ENCODE measurements at regions not wholly inside any gene's neighbourhood (a gene's known extent, or its start where the extent isn't known, plus 50 kb on each side); places are given as distances from the start of the nearest gene placed in this dataset.

DNA sequence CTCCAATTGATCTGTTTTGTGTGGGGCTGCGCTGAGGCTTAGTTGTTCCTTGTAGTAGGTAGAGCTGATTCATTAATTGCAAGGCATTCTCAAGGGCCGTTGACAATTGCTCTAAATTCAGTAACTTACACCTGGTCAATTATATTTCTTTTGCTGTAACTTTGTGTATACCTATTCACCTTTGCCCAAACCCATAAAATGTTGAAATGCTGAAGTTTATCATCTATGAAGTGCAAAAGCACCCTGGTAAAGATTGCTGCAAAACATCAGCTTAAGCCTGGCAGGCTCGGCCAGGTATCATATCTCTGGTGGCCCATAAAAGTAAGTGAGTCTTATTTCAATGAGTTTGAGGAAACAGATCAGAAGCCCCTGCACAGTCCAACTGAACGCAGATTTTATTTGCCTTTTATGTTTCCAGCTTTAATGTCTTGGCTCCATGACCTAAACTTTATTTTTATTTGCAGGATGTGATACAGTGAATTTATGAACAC is 203.6 kb upstream of the SLCO3A1 start:
- TF ChIP-seq EZH2 (IDR thresholded peaks at IDR 0.05) (no peak), POLR2A (IDR thresholded peaks at IDR 0.05; ENCODE audit: borderline replicate concordance, extremely low read depth, insufficient read depth, insufficient read length) (no peak), POLR2AphosphoS5 (IDR thresholded peaks at IDR 0.05; ENCODE audit: low read depth, low read length) (no peak), CEBPB (IDR thresholded peaks at IDR 0.05; ENCODE audit: low read depth) (no peak), SRF (IDR thresholded peaks at IDR 0.05; ENCODE audit: low read depth) (no peak), YY1 (IDR thresholded peaks at IDR 0.05; ENCODE audit: extremely low read depth, insufficient replicate concordance, low read depth, low read length) (no peak), RAD21 (IDR thresholded peaks at IDR 0.05; ENCODE audit: low read depth) (no peak)
- TF ChIP-seq, protein P1, sequence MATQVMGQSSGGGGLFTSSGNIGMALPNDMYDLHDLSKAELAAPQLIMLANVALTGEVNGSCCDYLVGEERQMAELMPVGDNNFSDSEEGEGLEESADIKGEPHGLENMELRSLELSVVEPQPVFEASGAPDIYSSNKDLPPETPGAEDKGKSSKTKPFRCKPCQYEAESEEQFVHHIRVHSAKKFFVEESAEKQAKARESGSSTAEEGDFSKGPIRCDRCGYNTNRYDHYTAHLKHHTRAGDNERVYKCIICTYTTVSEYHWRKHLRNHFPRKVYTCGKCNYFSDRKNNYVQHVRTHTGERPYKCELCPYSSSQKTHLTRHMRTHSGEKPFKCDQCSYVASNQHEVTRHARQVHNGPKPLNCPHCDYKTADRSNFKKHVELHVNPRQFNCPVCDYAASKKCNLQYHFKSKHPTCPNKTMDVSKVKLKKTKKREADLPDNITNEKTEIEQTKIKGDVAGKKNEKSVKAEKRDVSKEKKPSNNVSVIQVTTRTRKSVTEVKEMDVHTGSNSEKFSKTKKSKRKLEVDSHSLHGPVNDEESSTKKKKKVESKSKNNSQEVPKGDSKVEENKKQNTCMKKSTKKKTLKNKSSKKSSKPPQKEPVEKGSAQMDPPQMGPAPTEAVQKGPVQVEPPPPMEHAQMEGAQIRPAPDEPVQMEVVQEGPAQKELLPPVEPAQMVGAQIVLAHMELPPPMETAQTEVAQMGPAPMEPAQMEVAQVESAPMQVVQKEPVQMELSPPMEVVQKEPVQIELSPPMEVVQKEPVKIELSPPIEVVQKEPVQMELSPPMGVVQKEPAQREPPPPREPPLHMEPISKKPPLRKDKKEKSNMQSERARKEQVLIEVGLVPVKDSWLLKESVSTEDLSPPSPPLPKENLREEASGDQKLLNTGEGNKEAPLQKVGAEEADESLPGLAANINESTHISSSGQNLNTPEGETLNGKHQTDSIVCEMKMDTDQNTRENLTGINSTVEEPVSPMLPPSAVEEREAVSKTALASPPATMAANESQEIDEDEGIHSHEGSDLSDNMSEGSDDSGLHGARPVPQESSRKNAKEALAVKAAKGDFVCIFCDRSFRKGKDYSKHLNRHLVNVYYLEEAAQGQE (IDR thresholded peaks at IDR 0.05; ENCODE audit: low read depth) = no peak
- TF ChIP-seq, protein P2, sequence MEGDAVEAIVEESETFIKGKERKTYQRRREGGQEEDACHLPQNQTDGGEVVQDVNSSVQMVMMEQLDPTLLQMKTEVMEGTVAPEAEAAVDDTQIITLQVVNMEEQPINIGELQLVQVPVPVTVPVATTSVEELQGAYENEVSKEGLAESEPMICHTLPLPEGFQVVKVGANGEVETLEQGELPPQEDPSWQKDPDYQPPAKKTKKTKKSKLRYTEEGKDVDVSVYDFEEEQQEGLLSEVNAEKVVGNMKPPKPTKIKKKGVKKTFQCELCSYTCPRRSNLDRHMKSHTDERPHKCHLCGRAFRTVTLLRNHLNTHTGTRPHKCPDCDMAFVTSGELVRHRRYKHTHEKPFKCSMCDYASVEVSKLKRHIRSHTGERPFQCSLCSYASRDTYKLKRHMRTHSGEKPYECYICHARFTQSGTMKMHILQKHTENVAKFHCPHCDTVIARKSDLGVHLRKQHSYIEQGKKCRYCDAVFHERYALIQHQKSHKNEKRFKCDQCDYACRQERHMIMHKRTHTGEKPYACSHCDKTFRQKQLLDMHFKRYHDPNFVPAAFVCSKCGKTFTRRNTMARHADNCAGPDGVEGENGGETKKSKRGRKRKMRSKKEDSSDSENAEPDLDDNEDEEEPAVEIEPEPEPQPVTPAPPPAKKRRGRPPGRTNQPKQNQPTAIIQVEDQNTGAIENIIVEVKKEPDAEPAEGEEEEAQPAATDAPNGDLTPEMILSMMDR (IDR thresholded peaks at IDR 0.05 in 2 of 3, conservative IDR thresholded peaks at IDR 0.05 in 1 of 3; ENCODE audit: borderline replicate concordance in 1 of 3, insufficient read depth in 1 of 3, low read depth in 2 of 3, low read length in 2 of 3) = no peak
- TF ChIP-seq, protein P3, sequence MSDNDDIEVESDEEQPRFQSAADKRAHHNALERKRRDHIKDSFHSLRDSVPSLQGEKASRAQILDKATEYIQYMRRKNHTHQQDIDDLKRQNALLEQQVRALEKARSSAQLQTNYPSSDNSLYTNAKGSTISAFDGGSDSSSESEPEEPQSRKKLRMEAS (IDR thresholded peaks at IDR 0.05) = no peak

Measured in HCT116 (cell line).